ENCODE measurements at regions not wholly inside any gene's neighbourhood (a gene's known extent, or its start where the extent isn't known, plus 50 kb on each side); places are given as distances from the start of the nearest gene placed in this dataset.

DNA sequence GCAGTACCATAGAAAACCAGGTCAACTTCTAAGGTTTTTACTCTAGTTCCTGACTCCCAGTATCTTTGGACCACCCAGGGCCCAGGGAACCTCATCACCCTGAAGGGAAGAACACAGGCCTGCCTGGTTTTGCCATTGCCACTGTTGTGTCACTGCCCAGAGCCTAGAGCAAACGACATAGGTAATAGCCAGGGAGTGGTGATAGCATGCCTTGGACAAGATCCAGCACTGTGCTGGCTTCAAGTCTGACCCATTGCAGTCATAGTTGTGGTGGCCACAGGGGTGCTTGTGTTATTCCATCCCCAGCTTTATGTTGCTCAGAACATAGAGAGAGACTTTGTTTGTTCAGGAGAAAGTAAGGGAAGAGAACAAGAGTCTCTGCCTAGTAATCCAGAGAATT is 2310.2 kb downstream of the LRRC4C start:
- Histone ChIP-seq H3K27me3 (peaks cover 0 to 5% of the 10 kb centered on the region in 2 donors), H3K4me1 (no peaks in the 10 kb centered on the region), H3K4me3 (no peak overlapping the region), H3K27ac (no peak overlapping the region), H3K36me3 (no peaks in the 10 kb centered on the region), H3K9me3 (no peaks in the 10 kb centered on the region)
- DNase-seq: no peak
- intact Hi-C loops (cut with DNase I; ENCODE audit: low total_unique reads): no loop called here
- TF ChIP-seq POLR2A (IDR thresholded peaks at IDR 0.05) (no peak), CTCF (IDR thresholded peaks at IDR 0.05) (no peak)

DNA sequence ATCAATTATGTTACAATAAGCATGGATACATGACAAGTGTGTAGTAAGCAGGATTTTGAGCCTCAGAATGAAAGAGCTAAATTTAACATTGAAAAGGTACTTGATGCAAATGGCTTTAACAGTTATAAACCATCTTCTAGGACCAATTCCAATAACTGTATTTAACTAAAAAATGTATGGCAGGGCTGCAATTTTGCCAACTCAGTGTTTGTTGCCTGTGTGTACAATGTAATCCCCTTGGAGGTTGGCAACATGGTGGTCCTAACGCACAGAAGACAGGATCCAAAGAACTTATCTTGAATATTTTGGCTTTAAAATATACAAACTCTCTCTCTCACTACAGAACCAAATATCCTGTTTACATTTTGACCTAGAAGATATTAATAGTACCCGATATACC is 2314.1 kb downstream of the LRRC4C start:
- no peak overlapping the region for H3K4me3 ChIP-seq
- no peak overlapping the region for H3K27ac ChIP-seq
- H3K4me1 ChIP-seq: no peaks in the 10 kb centered on the region
- peaks cover 0 to 5% of the 10 kb centered on the region in 2 donors for H3K27me3 ChIP-seq
- H3K36me3 ChIP-seq: peaks cover 0 to 4% of the 10 kb centered on the region in 2 donors
- no peak for TF ChIP-seq CTCF (IDR thresholded peaks at IDR 0.05)
- intact Hi-C loops (cut with DNase I; ENCODE audit: low total_unique reads): no loop called here
- no peaks in the 10 kb centered on the region for H3K9me3 ChIP-seq
- no peak for DNase-seq

- Histone ChIP-seq H3K27ac (no peak overlapping the region), H3K4me3 (no peak overlapping the region), H3K9me3 (no peaks in the 10 kb centered on the region), H3K27me3 (peaks cover 0 to 5% of the 10 kb centered on the region in 2 donors), H3K4me1 (no peaks in the 10 kb centered on the region), H3K36me3 (peaks cover 0 to 4% of the 10 kb centered on the region in 2 donors)
- intact Hi-C loops (cut with DNase I; ENCODE audit: low total_unique reads): no loop called here
- no peak for DNase-seq
- TF ChIP-seq POLR2A (IDR thresholded peaks at IDR 0.05): no peak
- TF ChIP-seq CTCF (IDR thresholded peaks at IDR 0.05): no peak
Observed at GRCh38 chr11:39144351-39145130, 2314.9 kb downstream of the LRRC4C start.

- Histone ChIP-seq H3K27ac (no peak overlapping the region), H3K4me1 (no peaks in the 10 kb centered on the region), H3K27me3 (no peaks in the 10 kb centered on the region), H3K9me3 (no peaks in the 10 kb centered on the region), H3K36me3 (peaks cover 0 to 4% of the 10 kb centered on the region in 2 donors), H3K4me3 (no peak overlapping the region)
- intact Hi-C loops (cut with DNase I; ENCODE audit: low total_unique reads): no loop called here
- TF ChIP-seq CTCF (IDR thresholded peaks at IDR 0.05) (no peak), POLR2A (IDR thresholded peaks at IDR 0.05) (no peak)
- DNase-seq: no peak
Observed at GRCh38 chr11:39139581-39139980, 2319.9 kb downstream of the LRRC4C start.

GRCh38 chr11:39120890-39121289 is 2338.6 kb downstream of the LRRC4C start:
- Histone ChIP-seq H3K4me3 (no peak overlapping the region), H3K4me1 (no peaks in the 10 kb centered on the region), H3K36me3 (no peaks in the 10 kb centered on the region), H3K27ac (no peak overlapping the region), H3K27me3 (no peaks in the 10 kb centered on the region), H3K9me3 (no peaks in the 10 kb centered on the region)
- intact Hi-C loops (cut with DNase I; ENCODE audit: low total_unique reads): no loop called here
- no peak for DNase-seq
- TF ChIP-seq CTCF (IDR thresholded peaks at IDR 0.05) (no peak), POLR2A (IDR thresholded peaks at IDR 0.05) (no peak)

All from uterus (tissue), 3 donors.